ENCODE measurements at regions not wholly inside any gene's neighbourhood (a gene's known extent, or its start where the extent isn't known, plus 50 kb on each side); places are given as distances from the start of the nearest gene placed in this dataset.
A peak's percentile ranks its signal among the peaks of the same experiment; 100 is the strongest.

- WGBS, 2 donors: 86 to 94% methylated on average over 4 of the region's 4 CpGs
- peaks cover 0 to 12% (median 3%) of the 10 kb centered on the region in 9 donors for H3K4me1 ChIP-seq
- intact Hi-C loops (cut with DNase I): loop anchor here in 5 of 10 donors (5.0 to 10.0 kb wide), 4 partner anchors 82 to 265 kb away; no protein-coding TSS in a partner anchor
Observed at GRCh38 chr18:26646901-26647300, 98.5 kb upstream of the KCTD1 start.

GRCh38 chr18:26642440-26643348 is 94.3 kb upstream of the KCTD1 start:
- DNase-seq (no peak), ATAC-seq (peak in 2 of 8 donors; percentile 10 to 17)
- Histone ChIP-seq H3K4me3 (no peak overlapping the region), H3K36me3 (no peaks in the 10 kb centered on the region), H3K4me1 (peaks cover 0 to 12% (median 0%) of the 10 kb centered on the region in 9 donors), H3K9me3 (no peaks in the 10 kb centered on the region), H3K27ac (no peak overlapping the region), H3K27me3 (no peaks in the 10 kb centered on the region)
- intact Hi-C loops (cut with DNase I): loop anchor here in 3 of 10 donors (10.0 kb wide), 3 partner anchors 78 to 258 kb away; no protein-coding TSS in a partner anchor
- 85 to 87% methylated on average over 14 of the region's 14 CpGs for WGBS, 2 donors
- TF ChIP-seq, protein P1, sequence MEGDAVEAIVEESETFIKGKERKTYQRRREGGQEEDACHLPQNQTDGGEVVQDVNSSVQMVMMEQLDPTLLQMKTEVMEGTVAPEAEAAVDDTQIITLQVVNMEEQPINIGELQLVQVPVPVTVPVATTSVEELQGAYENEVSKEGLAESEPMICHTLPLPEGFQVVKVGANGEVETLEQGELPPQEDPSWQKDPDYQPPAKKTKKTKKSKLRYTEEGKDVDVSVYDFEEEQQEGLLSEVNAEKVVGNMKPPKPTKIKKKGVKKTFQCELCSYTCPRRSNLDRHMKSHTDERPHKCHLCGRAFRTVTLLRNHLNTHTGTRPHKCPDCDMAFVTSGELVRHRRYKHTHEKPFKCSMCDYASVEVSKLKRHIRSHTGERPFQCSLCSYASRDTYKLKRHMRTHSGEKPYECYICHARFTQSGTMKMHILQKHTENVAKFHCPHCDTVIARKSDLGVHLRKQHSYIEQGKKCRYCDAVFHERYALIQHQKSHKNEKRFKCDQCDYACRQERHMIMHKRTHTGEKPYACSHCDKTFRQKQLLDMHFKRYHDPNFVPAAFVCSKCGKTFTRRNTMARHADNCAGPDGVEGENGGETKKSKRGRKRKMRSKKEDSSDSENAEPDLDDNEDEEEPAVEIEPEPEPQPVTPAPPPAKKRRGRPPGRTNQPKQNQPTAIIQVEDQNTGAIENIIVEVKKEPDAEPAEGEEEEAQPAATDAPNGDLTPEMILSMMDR (IDR thresholded peaks at IDR 0.05): no peak

More at GRCh38 chr18:26646901-26647300, 98.5 kb upstream of the KCTD1 start:
- no peak for DNase-seq
- peaks cover 0 to 11% (median 0%) of the 10 kb centered on the region in 7 donors for H3K27me3 ChIP-seq
- TF ChIP-seq, protein P1 (IDR thresholded peaks at IDR 0.05): no peak
- no peak for ATAC-seq
- H3K4me3 ChIP-seq: no peak overlapping the region
- H3K9me3 ChIP-seq: no peaks in the 10 kb centered on the region
- H3K36me3 ChIP-seq: no peaks in the 10 kb centered on the region
- H3K27ac ChIP-seq: no peak overlapping the region

GRCh38 chr18:26640541-26640940 is 92.2 kb upstream of the KCTD1 start:
- Histone ChIP-seq H3K27ac (no peak overlapping the region), H3K36me3 (no peaks in the 10 kb centered on the region), H3K27me3 (peaks cover 0 to 4% (median 0%) of the 10 kb centered on the region in 7 donors), H3K9me3 (no peaks in the 10 kb centered on the region), H3K4me1 (peaks cover 0 to 12% (median 0%) of the 10 kb centered on the region in 9 donors), H3K4me3 (no peak overlapping the region)
- DNase-seq (no peak), ATAC-seq (no peak)
- intact Hi-C loops (cut with DNase I): loop anchor here in 3 of 10 donors (10.0 kb wide), 3 partner anchors 76 to 256 kb away; no protein-coding TSS in a partner anchor
- WGBS, 2 donors: 90 to 93% methylated on average over 5 of the region's 5 CpGs
- TF ChIP-seq, protein P1 (IDR thresholded peaks at IDR 0.05): no peak

DNA sequence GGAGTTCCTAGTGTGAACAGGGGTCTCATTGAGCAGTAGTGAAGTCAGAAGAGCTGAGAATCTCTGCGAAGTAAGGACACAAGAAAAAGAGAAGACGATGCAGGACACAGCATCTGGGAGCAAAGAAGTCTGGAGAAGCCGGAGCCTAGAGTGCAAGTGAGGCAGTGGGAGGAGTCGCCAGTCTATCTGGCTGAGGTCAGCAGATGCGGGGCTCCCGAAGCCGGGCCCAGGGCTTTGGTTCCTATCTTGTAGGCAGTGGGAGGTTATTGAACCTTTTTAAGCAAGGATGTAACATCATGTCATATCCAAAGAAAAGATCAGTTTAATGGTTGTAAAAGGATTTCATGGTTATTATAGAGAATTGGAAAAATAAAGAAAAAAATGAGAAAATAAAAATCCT is 90.8 kb upstream of the KCTD1 start:
- no peak overlapping the region for H3K4me3 ChIP-seq
- H3K27ac ChIP-seq: no peak overlapping the region
- ATAC-seq (no peak), DNase-seq (no peak)
- H3K4me1 ChIP-seq: peaks cover 0 to 12% (median 0%) of the 10 kb centered on the region in 9 donors
- H3K9me3 ChIP-seq: no peaks in the 10 kb centered on the region
- H3K36me3 ChIP-seq: no peaks in the 10 kb centered on the region
- TF ChIP-seq, protein P1 (IDR thresholded peaks at IDR 0.05): no peak
- 85 to 91% methylated on average over 7 of the region's 7 CpGs for WGBS, 2 donors
- H3K27me3 ChIP-seq: peaks cover 0 to 4% (median 0%) of the 10 kb centered on the region in 7 donors
- intact Hi-C loops (cut with DNase I): loop anchor here in 2 of 10 donors (5.0 to 10.0 kb wide), 2 partner anchors 48 to 84 kb away; no protein-coding TSS in a partner anchor
